Ovary (tissue), 7 donors: ENCODE measurements at regions not wholly inside any gene's neighbourhood (a gene's known extent, or its start where the extent isn't known, plus 50 kb on each side); places are given as distances from the start of the nearest gene placed in this dataset.

ENCODE experiments used
- DNase-seq, 5 donors: peaks; one replicate each; pipeline ENCODE4 v3.0.0-alpha.2; 2019 to 2020
- H3K27ac ChIP-seq, 2 donors: fragments of 200-600 bp; one replicate each; pipeline versions ENCODE4 v1.5.1 to v1.8.0; 2019 to 2022
- H3K27me3 ChIP-seq: fragments of 200-600 bp; one replicate; pipeline ENCODE4 v1.8.0; 2022
- H3K36me3 ChIP-seq: fragments of 200-600 bp; sonication (generic); one replicate; pipeline ENCODE4 v1.5.1; 2019
- H3K4me1 ChIP-seq: one replicate; pipeline ENCODE4 v1.8.1; 2013; ENCODE audit warnings: mild to moderate bottlenecking, moderate library complexity; ENCODE audit not compliant: insufficient read depth
- H3K4me3 ChIP-seq: fragments of 200-600 bp; sonication (generic); one replicate; pipeline ENCODE4 v1.5.1; 2017
- H3K9me3 ChIP-seq, 2 donors: fragments of 200-600 bp in 1 of 2; sonication (generic) in 1 of 2; one replicate each; pipeline versions ENCODE4 v1.5.1 to v1.8.1; 2013 to 2019; ENCODE audit warnings: mild to moderate bottlenecking in 1 of 2, moderate library complexity in 1 of 2
- EP300 ChIP-seq: sonication (generic); formaldehyde crosslinking; IDR thresholded peaks from one replicate; pipeline ENCODE4 v1.6.1; 2017; ENCODE audit warnings: antibody characterized with exemption
- POLR2A ChIP-seq: fragments of 450-650 bp; IDR thresholded peaks from one replicate; pipeline ENCODE4 v1.6.1; 2017; ENCODE audit warnings: antibody characterized with exemption, mild to moderate bottlenecking, moderate library complexity
- WGBS, 3 donors: extraction: QIAGEN DNeasy Blood & Tissue Kit in 1 of 3; methylation state at CpG; one replicate each; pipeline versions ENCODE4 v1.1.5 to v1.1.7; 2013 to 2017; 5-methylcytosine and 5-hydroxymethylcytosine counted together
- intact Hi-C, 4 donors: fragments of 100-400 bp; cut with DNase I; formaldehyde crosslinking; loops; one replicate each; pipeline versions ENCODE4 v1.11.0 to v1.15.1; 2022 to 2023
- TF ChIP-seq, protein P1 (sequence below), 3 donors: fragments of 450-650 bp in 2 of 3; fragments of 200-600 bp in 1 of 3; IDR thresholded peaks; one replicate each; pipeline versions ENCODE4 v1.5.1 to v1.8.0; 2016 to 2022; ENCODE audit warnings: antibody characterized with exemption in 3 of 3, mild to moderate bottlenecking in 1 of 3
- donor health status: DM: no; HTN: no; CAD: no; lungs with moderate emphysema.
- donor health status: DM: no; HTN: no; CAD: no.
- donor health status: Bipolar disorder and iron deficiency.
- donor health status: DM: no; HTN: no; CAD: no.
- donor health status: DM: yes; HTN: yes; CAD: no.

- H3K27me3 ChIP-seq, result no peaks in the 10 kb centered on the region
- no peaks in the 10 kb centered on the region for H3K4me1 ChIP-seq
- intact Hi-C loops, result no loop called here
- no peaks in the 10 kb centered on the region for H3K36me3 ChIP-seq
- H3K9me3 ChIP-seq, result no peaks in the 10 kb centered on the region
- TF ChIP-seq POLR2A (no peak), EP300 (no peak)
- DNase-seq, result no peak
- 62 to 85% (median 69%) methylated on average over 2 of the region's 2 CpGs for WGBS, 3 donors
- H3K27ac ChIP-seq, result no peak overlapping the region
- H3K4me3 ChIP-seq, result no peak overlapping the region
Measured at GRCh38 chr3:112734171-112734570, 93.2 kb upstream of the CCDC80 start.

DNA sequence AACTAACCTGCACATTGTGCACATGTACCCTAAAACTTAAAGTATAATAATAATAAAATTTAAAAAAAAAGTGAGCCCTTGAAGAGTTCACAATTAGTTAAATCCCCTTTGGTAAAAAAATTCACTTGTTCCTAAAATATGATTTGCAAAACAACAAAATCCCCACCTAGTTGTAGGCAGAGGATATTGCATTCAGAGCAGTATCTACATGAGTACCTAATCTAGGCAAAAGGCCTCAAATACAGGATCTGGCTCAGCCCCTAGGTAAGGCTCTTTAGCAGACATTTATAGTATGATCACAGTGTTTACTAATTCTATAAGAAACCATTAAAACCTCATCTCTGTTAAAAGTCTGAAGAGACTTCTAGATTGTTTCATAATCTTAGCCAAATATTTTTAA is 89.3 kb upstream of the CCDC80 start:
- DNase-seq, result no peak
- Histone ChIP-seq H3K4me3 (no peak overlapping the region), H3K27me3 (no peaks in the 10 kb centered on the region), H3K36me3 (no peaks in the 10 kb centered on the region), H3K9me3 (no peaks in the 10 kb centered on the region), H3K4me1 (no peaks in the 10 kb centered on the region), H3K27ac (no peak overlapping the region)
- intact Hi-C loops, result no loop called here
- TF ChIP-seq, protein P1, sequence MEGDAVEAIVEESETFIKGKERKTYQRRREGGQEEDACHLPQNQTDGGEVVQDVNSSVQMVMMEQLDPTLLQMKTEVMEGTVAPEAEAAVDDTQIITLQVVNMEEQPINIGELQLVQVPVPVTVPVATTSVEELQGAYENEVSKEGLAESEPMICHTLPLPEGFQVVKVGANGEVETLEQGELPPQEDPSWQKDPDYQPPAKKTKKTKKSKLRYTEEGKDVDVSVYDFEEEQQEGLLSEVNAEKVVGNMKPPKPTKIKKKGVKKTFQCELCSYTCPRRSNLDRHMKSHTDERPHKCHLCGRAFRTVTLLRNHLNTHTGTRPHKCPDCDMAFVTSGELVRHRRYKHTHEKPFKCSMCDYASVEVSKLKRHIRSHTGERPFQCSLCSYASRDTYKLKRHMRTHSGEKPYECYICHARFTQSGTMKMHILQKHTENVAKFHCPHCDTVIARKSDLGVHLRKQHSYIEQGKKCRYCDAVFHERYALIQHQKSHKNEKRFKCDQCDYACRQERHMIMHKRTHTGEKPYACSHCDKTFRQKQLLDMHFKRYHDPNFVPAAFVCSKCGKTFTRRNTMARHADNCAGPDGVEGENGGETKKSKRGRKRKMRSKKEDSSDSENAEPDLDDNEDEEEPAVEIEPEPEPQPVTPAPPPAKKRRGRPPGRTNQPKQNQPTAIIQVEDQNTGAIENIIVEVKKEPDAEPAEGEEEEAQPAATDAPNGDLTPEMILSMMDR (IDR thresholded peaks at IDR 0.05), result no peak
- TF ChIP-seq POLR2A, result no peak

DNA sequence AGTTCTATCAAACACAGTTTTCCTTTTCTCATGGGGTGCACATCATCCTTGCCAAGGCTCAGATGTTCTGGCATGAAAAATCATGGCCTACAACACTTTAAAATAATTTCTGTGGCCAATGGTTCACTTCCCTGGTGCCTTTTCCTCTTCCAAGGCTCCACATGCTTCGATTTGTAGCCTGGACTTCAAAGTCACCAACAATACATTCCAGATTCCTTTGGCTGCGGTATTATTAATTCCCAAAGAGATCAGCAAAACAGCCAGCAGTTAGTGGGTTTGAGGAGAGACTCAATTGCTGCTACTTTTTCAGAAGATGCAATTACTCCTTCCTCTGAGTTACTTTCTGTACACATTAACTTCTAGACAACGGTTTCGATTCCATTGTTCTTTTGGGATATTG is 80.3 kb upstream of the CCDC80 start:
- TF ChIP-seq EP300, result no peak
- H3K36me3 ChIP-seq, result no peaks in the 10 kb centered on the region
- no peaks in the 10 kb centered on the region for H3K27me3 ChIP-seq
- H3K27ac ChIP-seq, result no peak overlapping the region
- H3K4me1 ChIP-seq, result no peaks in the 10 kb centered on the region
- no peaks in the 10 kb centered on the region for H3K9me3 ChIP-seq
- no peak for DNase-seq
- no peak overlapping the region for H3K4me3 ChIP-seq
- intact Hi-C loops, result loop anchor here in 1 of 4 donors (5.0 kb wide), 1 partner anchor 1811 kb away; no protein-coding TSS in a partner anchor
- WGBS, 3 donors, result 79 to 88% (median 84%) methylated on average over 4 of the region's 4 CpGs

GRCh38 chr3:112718967-112719366 is 78.0 kb upstream of the CCDC80 start:
- TF ChIP-seq EP300 (no peak), POLR2A (no peak)
- TF ChIP-seq, protein P1 (IDR thresholded peaks at IDR 0.05), result no peak
- 58 to 66% (median 59%) methylated on average over 1 of the region's 1 CpG for WGBS, 3 donors
- no peaks in the 10 kb centered on the region for H3K4me1 ChIP-seq
- DNase-seq, result no peak
- no peak overlapping the region for H3K27ac ChIP-seq
- no peak overlapping the region for H3K4me3 ChIP-seq
- no peaks in the 10 kb centered on the region for H3K27me3 ChIP-seq
- no peaks in the 10 kb centered on the region for H3K9me3 ChIP-seq
- H3K36me3 ChIP-seq, result no peaks in the 10 kb centered on the region
- intact Hi-C loops, result no loop called here

DNA sequence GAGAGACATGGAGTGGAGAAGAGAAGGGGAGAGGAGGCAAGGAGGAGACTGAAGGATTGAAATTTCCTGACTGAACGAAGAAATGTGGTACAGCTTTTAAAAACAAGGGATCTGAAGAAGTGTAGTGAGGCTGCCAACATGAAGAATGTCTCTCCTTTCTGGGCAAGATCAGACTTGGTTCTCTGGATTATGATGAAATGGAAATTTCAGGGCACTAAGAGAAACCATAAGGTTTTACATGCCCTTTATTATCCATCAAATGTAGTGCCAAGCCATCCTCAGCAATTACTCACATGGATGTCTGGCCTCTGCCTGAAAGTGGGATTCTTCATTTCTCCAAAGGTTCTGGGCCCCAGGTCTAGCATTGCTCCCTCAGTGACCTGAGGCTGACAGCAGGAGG is 77.6 kb upstream of the CCDC80 start:
- Histone ChIP-seq H3K27ac (no peak overlapping the region), H3K9me3 (no peaks in the 10 kb centered on the region), H3K36me3 (no peaks in the 10 kb centered on the region), H3K4me3 (no peak overlapping the region), H3K27me3 (no peaks in the 10 kb centered on the region), H3K4me1 (no peaks in the 10 kb centered on the region)
- WGBS, 3 donors, result 55 to 84% (median 75%) methylated on average over 1 of the region's 1 CpG
- intact Hi-C loops, result no loop called here
- TF ChIP-seq, protein P1 (IDR thresholded peaks at IDR 0.05), result no peak
- TF ChIP-seq EP300 (no peak), POLR2A (no peak)
- DNase-seq, result no peak

DNA sequence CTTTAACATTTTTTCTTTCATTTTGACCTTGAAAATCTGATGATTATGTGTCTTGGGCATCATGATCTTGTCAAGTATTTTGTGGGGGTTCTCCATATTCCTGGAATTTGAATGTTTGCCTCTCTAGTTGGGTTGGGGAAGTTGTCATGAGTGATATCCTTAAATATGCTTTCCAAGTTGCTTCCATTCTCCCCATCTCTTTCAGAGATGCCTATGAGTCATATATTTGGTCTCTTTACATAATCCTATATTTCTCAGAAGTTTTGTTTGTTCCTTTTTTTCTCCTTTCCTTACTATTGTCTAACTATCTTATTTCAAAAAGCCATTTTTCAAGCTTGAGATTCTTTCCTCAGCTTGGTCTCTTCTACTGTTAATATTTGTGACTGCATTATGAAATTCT is 69.0 kb upstream of the CCDC80 start:
- intact Hi-C loops, result no loop called here
- no peak overlapping the region for H3K4me3 ChIP-seq
- no peaks in the 10 kb centered on the region for H3K27me3 ChIP-seq
- no peaks in the 10 kb centered on the region for H3K9me3 ChIP-seq
- no peaks in the 10 kb centered on the region for H3K36me3 ChIP-seq
- H3K4me1 ChIP-seq, result no peaks in the 10 kb centered on the region
- no peak overlapping the region for H3K27ac ChIP-seq
- TF ChIP-seq, protein P1 (IDR thresholded peaks at IDR 0.05), result no peak
- TF ChIP-seq EP300 (no peak), POLR2A (no peak)
- no peak for DNase-seq
